HepG2 (cell line): ENCODE measurements at regions not wholly inside any gene's neighbourhood (a gene's known extent, or its start where the extent isn't known, plus 50 kb on each side); places are given as distances from the start of the nearest gene placed in this dataset.

Experiments used
- ATAC-seq: fragments of 200-7000 bp; cut with Tn5 transposase; 3 replicates; pipeline ENCODE4 v1.9.1; 2020; ENCODE audit warnings: mild to moderate bottlenecking, moderate library complexity
- BruUV-seq: library from RNA; stranded (reverse); fragments of 400-500 nt; replicated peaks from 2 replicates; lab custom pipeline; 2021; lab: Mats Ljungman, UMichigan
- CTCF ChIA-PET: fragments of 300-600 bp; formaldehyde crosslinking; extraction: SDS; loops from one replicate; lab custom pipeline; 2021; ENCODE audit warnings: low total read pairs, inconsistent platforms, low intra/inter-chr PET ratio; lab: Yijun Ruan, JAX
- POLR2A ChIA-PET: fragments of 350-600 bp; sonication (Branson Sonifier 250); formaldehyde crosslinking; loops from one replicate; lab custom pipeline; 2020; ENCODE audit warnings: antibody characterized with exemption, inconsistent platforms; lab: Yijun Ruan, JAX
- DNase-seq: peaks from one replicate; pipeline ENCODE4 v3.0.0-alpha.2; 2015; ENCODE audit warnings: low spot score
- FAIRE-seq: peaks from 3 replicates; lab custom pipeline; 2011; peaks lifted over from hg19 to GRCh38; lab: Jason Lieb, UNC
- H2AFZ ChIP-seq: one replicate; pipeline ENCODE4 v1.6.1; 2011; ENCODE audit warnings: low read length, inconsistent platforms
- H3K27ac ChIP-seq: fragments of 300-600 bp; 3 replicates; pipeline ENCODE4 v1.8.0; 2011; ENCODE audit warnings: mixed run types, mild to moderate bottlenecking, mixed read lengths, low read length, inconsistent platforms; ENCODE audit not compliant: insufficient read depth; ENCODE audit errors: extremely low read length
- H3K27me3 ChIP-seq, 2 experiments: fragments of 200-600 bp in 1 of 2; 2 replicates in 1 of 2; 3 replicates in 1 of 2; pipeline versions ENCODE4 v1.6.0 to v1.8.0; 2011; ENCODE audit warnings: low read length in 2 of 2, mild to moderate bottlenecking in 2 of 2, moderate library complexity in 2 of 2, inconsistent platforms in 1 of 2; ENCODE audit not compliant: insufficient read depth in 2 of 2, control insufficient read depth in 1 of 2
- H3K36me3 ChIP-seq, 2 experiments: fragments of 200-600 bp in 1 of 2; replicated peaks in 1 of 2; 2 replicates in 1 of 2; 3 replicates in 1 of 2; pipeline versions ENCODE4 v1.5.1 to v1.8.0; 2011; ENCODE audit warnings: low read length in 2 of 2, inconsistent platforms in 1 of 2; ENCODE audit not compliant: insufficient read depth in 2 of 2, control insufficient read depth in 1 of 2
- H3K4me1 ChIP-seq: 2 replicates; pipeline ENCODE4 v1.5.1; 2012; ENCODE audit warnings: low read length, inconsistent platforms; ENCODE audit not compliant: insufficient read depth
- H3K4me2 ChIP-seq: 2 replicates; pipeline ENCODE4 v1.6.0; 2011; ENCODE audit warnings: low read depth, low read length, inconsistent platforms
- H3K4me3 ChIP-seq, 3 experiments: fragments of 200-600 bp in 1 of 3; sonication (generic), shearing (Covaris generic) in 1 of 3; replicated peaks in 1 of 3; 2 replicates each; pipeline ENCODE4 v1.5.1; 2011 to 2016; ENCODE audit warnings: low read length in 3 of 3, inconsistent platforms in 2 of 3, low read depth in 2 of 3, mild to moderate bottlenecking in 2 of 3, control low read depth in 1 of 3, mixed read lengths in 1 of 3; ENCODE audit not compliant: insufficient read depth in 1 of 3
- H3K79me2 ChIP-seq: one replicate; pipeline ENCODE4 v1.6.1; 2011; ENCODE audit warnings: low read length, inconsistent platforms; ENCODE audit not compliant: insufficient read depth
- H3K9ac ChIP-seq: 2 replicates; pipeline ENCODE4 v1.6.0; 2011; ENCODE audit warnings: mild to moderate bottlenecking, low read depth, low read length, inconsistent platforms; ENCODE audit not compliant: insufficient read depth
- H3K9me3 ChIP-seq: 2 replicates; pipeline ENCODE4 v1.5.1; 2012; ENCODE audit warnings: mild to moderate bottlenecking, low read length
- H4K20me1 ChIP-seq: 2 replicates; pipeline ENCODE4 v1.6.0; 2011; ENCODE audit warnings: inconsistent platforms, mild to moderate bottlenecking, low read length, moderate library complexity; ENCODE audit not compliant: insufficient read depth
- ARNT2 ChIP-seq: sonication (generic); formaldehyde crosslinking; IDR thresholded peaks from 2 replicates; pipeline ENCODE4 v1.8.0; 2022; ENCODE audit warnings: mild to moderate bottlenecking, low read depth, missing genetic modification reagents, moderate library complexity
- ATF7-NPFF ChIP-seq: sonication (generic); formaldehyde crosslinking; IDR thresholded peaks from 2 replicates; pipeline ENCODE4 v1.8.1; 2023; ENCODE audit warnings: mild to moderate bottlenecking, low read depth, missing genetic modification reagents, moderate library complexity
- GTF3A ChIP-seq: sonication (generic); formaldehyde crosslinking; conservative IDR thresholded peaks from 2 replicates; pipeline ENCODE4 v1.4.0; 2020; ENCODE audit warnings: mild to moderate bottlenecking, missing genetic modification reagents
- ZFP90 ChIP-seq: sonication (generic); formaldehyde crosslinking; IDR thresholded peaks from 2 replicates; pipeline ENCODE4 v1.8.0; 2022; ENCODE audit warnings: missing genetic modification reagents, mild to moderate bottlenecking, inconsistent platforms, borderline replicate concordance
- ZNF12 ChIP-seq: sonication (generic); formaldehyde crosslinking; IDR thresholded peaks from 2 replicates; pipeline ENCODE4 v1.5.0; 2020; ENCODE audit warnings: missing genetic modification reagents
- ZNF510 ChIP-seq: sonication (generic); formaldehyde crosslinking; IDR thresholded peaks from 2 replicates; pipeline ENCODE4 v1.4.0; 2020; ENCODE audit warnings: low read depth, mild to moderate bottlenecking, missing genetic modification reagents
- ZNF550 ChIP-seq: sonication (generic); formaldehyde crosslinking; IDR thresholded peaks from 2 replicates; pipeline ENCODE4 v1.4.0; 2020; ENCODE audit warnings: mild to moderate bottlenecking, missing genetic modification reagents, borderline replicate concordance
- WGBS: methylation state at CpG from one replicate; pipeline ENCODE4 v1.1.6; 2017; ENCODE audit warnings: low lambda C conversion rate; 5-methylcytosine and 5-hydroxymethylcytosine counted together
- in situ Hi-C: cut with HindIII; loops from 2 replicates; pipeline ENCODE4 v1.10.0; 2017; ENCODE audit warnings: low pct_unique_long_range_greater_than_20kb; ENCODE audit not compliant: extremely low pct_ligation_motif_present
- intact Hi-C: fragments of 100-400 bp; cut with micrococcal nuclease; formaldehyde crosslinking; loops from one replicate; pipeline ENCODE4 v1.10.0; 2022; ENCODE audit not compliant: unreplicated experiment
- TF ChIP-seq, protein P1 (sequence below), 2 experiments: IDR thresholded peaks; 2 replicates each; pipeline ENCODE4 v1.6.1; 2011 to 2012; ENCODE audit warnings: low read length in 2 of 2, borderline replicate concordance in 1 of 2, low read depth in 1 of 2, mild to moderate bottlenecking in 1 of 2, moderate library complexity in 1 of 2
- TF ChIP-seq, protein P2 (sequence below): sonication (generic); formaldehyde crosslinking; IDR thresholded peaks from 2 replicates; pipeline ENCODE4 v1.5.0; 2020; ENCODE audit warnings: mild to moderate bottlenecking, missing genetic modification reagents

DNA sequence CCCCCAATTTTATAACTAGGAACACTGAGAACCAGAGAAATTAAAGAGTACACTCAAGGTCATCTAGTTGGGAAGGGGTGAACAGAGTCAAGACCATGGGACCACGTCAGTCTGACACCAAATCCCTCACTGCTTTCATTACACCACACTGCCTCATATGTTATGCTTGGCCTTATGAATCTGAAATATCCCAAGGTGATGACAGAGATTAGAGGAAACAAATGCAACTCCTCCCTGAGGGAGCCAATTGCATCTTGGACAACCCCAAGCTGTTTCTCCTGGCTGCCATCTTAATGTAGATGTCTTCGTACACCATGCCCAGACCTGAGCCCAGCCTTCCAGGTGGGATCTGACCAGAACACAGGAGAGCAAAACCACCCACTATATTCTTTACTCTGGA lies 60.6 kb upstream of the ABCA1 start:
- no TSS peak for BruUV-seq
- H3K9me3 ChIP-seq, result no peaks in the 10 kb centered on the region
- DNase-seq (no peak), ATAC-seq (no peak), FAIRE-seq (no peak)
- H3K27ac ChIP-seq, result no peak overlapping the region
- no peak overlapping the region for H3K9ac ChIP-seq
- TF ChIP-seq ZNF510 (CRISPR knock-in tag), result no peak
- no peak for TF ChIP-seq ZNF550 (CRISPR knock-in tag)
- TF ChIP-seq ATF7-NPFF (CRISPR knock-in tag), result no peak
- TF ChIP-seq, protein P1, sequence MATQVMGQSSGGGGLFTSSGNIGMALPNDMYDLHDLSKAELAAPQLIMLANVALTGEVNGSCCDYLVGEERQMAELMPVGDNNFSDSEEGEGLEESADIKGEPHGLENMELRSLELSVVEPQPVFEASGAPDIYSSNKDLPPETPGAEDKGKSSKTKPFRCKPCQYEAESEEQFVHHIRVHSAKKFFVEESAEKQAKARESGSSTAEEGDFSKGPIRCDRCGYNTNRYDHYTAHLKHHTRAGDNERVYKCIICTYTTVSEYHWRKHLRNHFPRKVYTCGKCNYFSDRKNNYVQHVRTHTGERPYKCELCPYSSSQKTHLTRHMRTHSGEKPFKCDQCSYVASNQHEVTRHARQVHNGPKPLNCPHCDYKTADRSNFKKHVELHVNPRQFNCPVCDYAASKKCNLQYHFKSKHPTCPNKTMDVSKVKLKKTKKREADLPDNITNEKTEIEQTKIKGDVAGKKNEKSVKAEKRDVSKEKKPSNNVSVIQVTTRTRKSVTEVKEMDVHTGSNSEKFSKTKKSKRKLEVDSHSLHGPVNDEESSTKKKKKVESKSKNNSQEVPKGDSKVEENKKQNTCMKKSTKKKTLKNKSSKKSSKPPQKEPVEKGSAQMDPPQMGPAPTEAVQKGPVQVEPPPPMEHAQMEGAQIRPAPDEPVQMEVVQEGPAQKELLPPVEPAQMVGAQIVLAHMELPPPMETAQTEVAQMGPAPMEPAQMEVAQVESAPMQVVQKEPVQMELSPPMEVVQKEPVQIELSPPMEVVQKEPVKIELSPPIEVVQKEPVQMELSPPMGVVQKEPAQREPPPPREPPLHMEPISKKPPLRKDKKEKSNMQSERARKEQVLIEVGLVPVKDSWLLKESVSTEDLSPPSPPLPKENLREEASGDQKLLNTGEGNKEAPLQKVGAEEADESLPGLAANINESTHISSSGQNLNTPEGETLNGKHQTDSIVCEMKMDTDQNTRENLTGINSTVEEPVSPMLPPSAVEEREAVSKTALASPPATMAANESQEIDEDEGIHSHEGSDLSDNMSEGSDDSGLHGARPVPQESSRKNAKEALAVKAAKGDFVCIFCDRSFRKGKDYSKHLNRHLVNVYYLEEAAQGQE (IDR thresholded peaks at IDR 0.05; ENCODE audit: borderline replicate concordance in 1 of 2, low read depth in 1 of 2, low read length in 2 of 2), result no peak
- no peak for TF ChIP-seq GTF3A (CRISPR knock-in tag)
- TF ChIP-seq ZNF12, result no peak
- no peak for TF ChIP-seq ARNT2 (CRISPR knock-in tag)
- TF ChIP-seq, protein P2, sequence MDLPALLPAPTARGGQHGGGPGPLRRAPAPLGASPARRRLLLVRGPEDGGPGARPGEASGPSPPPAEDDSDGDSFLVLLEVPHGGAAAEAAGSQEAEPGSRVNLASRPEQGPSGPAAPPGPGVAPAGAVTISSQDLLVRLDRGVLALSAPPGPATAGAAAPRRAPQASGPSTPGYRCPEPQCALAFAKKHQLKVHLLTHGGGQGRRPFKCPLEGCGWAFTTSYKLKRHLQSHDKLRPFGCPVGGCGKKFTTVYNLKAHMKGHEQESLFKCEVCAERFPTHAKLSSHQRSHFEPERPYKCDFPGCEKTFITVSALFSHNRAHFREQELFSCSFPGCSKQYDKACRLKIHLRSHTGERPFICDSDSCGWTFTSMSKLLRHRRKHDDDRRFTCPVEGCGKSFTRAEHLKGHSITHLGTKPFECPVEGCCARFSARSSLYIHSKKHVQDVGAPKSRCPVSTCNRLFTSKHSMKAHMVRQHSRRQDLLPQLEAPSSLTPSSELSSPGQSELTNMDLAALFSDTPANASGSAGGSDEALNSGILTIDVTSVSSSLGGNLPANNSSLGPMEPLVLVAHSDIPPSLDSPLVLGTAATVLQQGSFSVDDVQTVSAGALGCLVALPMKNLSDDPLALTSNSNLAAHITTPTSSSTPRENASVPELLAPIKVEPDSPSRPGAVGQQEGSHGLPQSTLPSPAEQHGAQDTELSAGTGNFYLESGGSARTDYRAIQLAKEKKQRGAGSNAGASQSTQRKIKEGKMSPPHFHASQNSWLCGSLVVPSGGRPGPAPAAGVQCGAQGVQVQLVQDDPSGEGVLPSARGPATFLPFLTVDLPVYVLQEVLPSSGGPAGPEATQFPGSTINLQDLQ (CRISPR knock-in tag), result no peak
- TF ChIP-seq ZFP90 (CRISPR knock-in tag), result no peak
- no peak overlapping the region for H3K4me2 ChIP-seq
- no peaks in the 10 kb centered on the region for H3K79me2 ChIP-seq
- H4K20me1 ChIP-seq, result no peaks in the 10 kb centered on the region
- no peak overlapping the region for H3K4me3 ChIP-seq
- ChIA-PET CTCF (no interaction called here), POLR2A (no interaction called here)
- H3K36me3 ChIP-seq, result no peaks in the 10 kb centered on the region
- intact Hi-C loops, result no loop called here
- WGBS, result 65% methylated on average over 2 of the region's 2 CpGs
- no peaks in the 10 kb centered on the region; a peak in 1 of 5 replicates for H3K27me3 ChIP-seq
- no peak overlapping the region for H2AFZ ChIP-seq
- H3K4me1 ChIP-seq, result peaks cover 29% of the 10 kb centered on the region
- in situ Hi-C loops, result no loop called here
